Right ventricle myocardium inferior (tissue), 1 donor: ENCODE measurements at regions not wholly inside any gene's neighbourhood (a gene's known extent, or its start where the extent isn't known, plus 50 kb on each side); places are given as distances from the start of the nearest gene placed in this dataset.

Experiments
- ATAC-seq: fragments of 200-7000 bp; cut with Tn5 transposase; one replicate; pipeline ENCODE4 v1.9.1; 2020; ENCODE audit warnings: mild to moderate bottlenecking, moderate library complexity
- DNase-seq: peaks from one replicate; pipeline ENCODE4 v3.0.0; 2021; ENCODE audit errors: missing footprints
- intact Hi-C: fragments of 100-400 bp; cut with DNase I; formaldehyde crosslinking; loops from one replicate; pipeline ENCODE4 v1.11.0; 2022
- donor health status: DM: no; HTN: yes; CAD: no; lungs with severe emphysema.

GRCh38 chr2:64300066-64300465 lies 153.9 kb upstream of the LGALSL start:
- DNase-seq (no peak), ATAC-seq (no peak)
- intact Hi-C loops, result no loop called here

GRCh38 chr2:64303250-64303649 lies 150.7 kb upstream of the LGALSL start:
- ATAC-seq (no peak), DNase-seq (no peak)

GRCh38 chr2:64307421-64307820 lies 146.5 kb upstream of the LGALSL start:
- intact Hi-C loops, result no loop called here
- ATAC-seq, result no peak
- DNase-seq, result no peak

More at GRCh38 chr2:64303250-64303649, 150.7 kb upstream of the LGALSL start:
- intact Hi-C loops, result no loop called here

- ATAC-seq (no peak), DNase-seq (peak; percentile 67)
- intact Hi-C loops, result no loop called here
Observed at GRCh38 chr2:64311191-64311910, 142.6 kb upstream of the LGALSL start.

- DNase-seq, result peak; percentile 86
- intact Hi-C loops, result loop anchor here (1.0 to 2.0 kb wide), 2 partner anchors 169 to 263 kb away; no protein-coding TSS in a partner anchor
- peak; percentile 93 for ATAC-seq
Observed at GRCh38 chr2:64311948-64312621, 141.9 kb upstream of the LGALSL start.

- DNase-seq (no peak), ATAC-seq (no peak)
- intact Hi-C loops, result loop anchor here (1.0 to 2.0 kb wide), 2 partner anchors 170 to 264 kb away; no protein-coding TSS in a partner anchor
Observed at GRCh38 chr2:64312622-64313397, 141.2 kb upstream of the LGALSL start.

- intact Hi-C loops, result loop anchor here (2.0 kb wide), 1 partner anchor 171 kb away; no protein-coding TSS in a partner anchor
- ATAC-seq (peak; percentile 49), DNase-seq (no peak)
Observed at GRCh38 chr2:64313398-64313723, 140.6 kb upstream of the LGALSL start.

- ATAC-seq, result no peak
- intact Hi-C loops, result no loop called here
- DNase-seq, result no peak
Observed at GRCh38 chr2:64315291-64315960, 138.5 kb upstream of the LGALSL start.

- ATAC-seq (no peak), DNase-seq (no peak)
- intact Hi-C loops, result no loop called here
Observed at GRCh38 chr2:64317707-64318475, 136.1 kb upstream of the LGALSL start.

GRCh38 chr2:64318476-64318748 lies 135.6 kb upstream of the LGALSL start:
- DNase-seq (no peak), ATAC-seq (no peak)
- intact Hi-C loops, result no loop called here

- DNase-seq (no peak), ATAC-seq (no peak)
- intact Hi-C loops, result no loop called here
Observed at GRCh38 chr2:64319896-64320295, 134.1 kb upstream of the LGALSL start.

GRCh38 chr2:64322433-64322832 lies 131.5 kb upstream of the LGALSL start:
- intact Hi-C loops, result no loop called here
- no peak for DNase-seq
- ATAC-seq, result no peak

GRCh38 chr2:64323197-64323596 lies 130.8 kb upstream of the LGALSL start:
- ATAC-seq (no peak), DNase-seq (no peak)
- intact Hi-C loops, result no loop called here

GRCh38 chr2:64324746-64325410 lies 129.1 kb upstream of the LGALSL start:
- no peak for ATAC-seq
- intact Hi-C loops, result no loop called here
- no peak for DNase-seq

- no peak for ATAC-seq
- intact Hi-C loops, result no loop called here
- DNase-seq, result no peak
Observed at GRCh38 chr2:64325477-64325851, 128.5 kb upstream of the LGALSL start.

GRCh38 chr2:64325852-64326577 lies 127.9 kb upstream of the LGALSL start:
- ATAC-seq (no peak), DNase-seq (no peak)
- intact Hi-C loops, result no loop called here

GRCh38 chr2:64326578-64327050 lies 127.3 kb upstream of the LGALSL start:
- intact Hi-C loops, result no loop called here
- DNase-seq (no peak), ATAC-seq (no peak)

- intact Hi-C loops, result no loop called here
- no peak for ATAC-seq
Observed at GRCh38 chr2:64327129-64327509, 126.8 kb upstream of the LGALSL start.

More at GRCh38 chr2:64327129-64327509, 126.8 kb upstream of the LGALSL start:
- DNase-seq, result no peak
